ENCODE measurements at regions not wholly inside any gene's neighbourhood (a gene's known extent, or its start where the extent isn't known, plus 50 kb on each side); places are given as distances from the start of the nearest gene placed in this dataset.

DNA sequence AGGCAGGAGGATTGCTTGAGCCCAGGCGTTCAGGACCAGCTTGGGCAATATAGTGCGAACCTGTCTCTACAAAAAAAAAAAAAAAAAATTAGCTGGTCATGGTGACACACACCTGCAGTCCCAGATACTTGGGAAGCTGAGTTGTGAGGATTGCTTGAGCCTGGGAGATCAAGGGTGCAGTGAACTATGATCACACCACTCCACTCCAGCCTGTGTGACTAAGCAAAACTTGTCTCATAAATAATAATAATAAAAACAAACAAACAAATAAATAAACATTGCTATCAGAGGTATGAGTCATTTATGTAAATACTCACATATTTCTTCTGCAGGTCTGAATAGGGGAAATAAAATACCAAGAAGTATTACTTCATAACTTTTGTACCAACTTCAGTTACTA, 1372.7 kb upstream of the AGA start:
- no peak for TF ChIP-seq CTCF (IDR thresholded peaks at IDR 0.05 in 4 of 5, conservative IDR thresholded peaks at IDR 0.05 in 1 of 5)
- TF ChIP-seq POLR2A (IDR thresholded peaks at IDR 0.05) = no peak

Data from gastrocnemius medialis (tissue), 4 donors.